ENCODE measurements at regions not wholly inside any gene's neighbourhood (a gene's known extent, or its start where the extent isn't known, plus 50 kb on each side); places are given as distances from the start of the nearest gene placed in this dataset.

DNA sequence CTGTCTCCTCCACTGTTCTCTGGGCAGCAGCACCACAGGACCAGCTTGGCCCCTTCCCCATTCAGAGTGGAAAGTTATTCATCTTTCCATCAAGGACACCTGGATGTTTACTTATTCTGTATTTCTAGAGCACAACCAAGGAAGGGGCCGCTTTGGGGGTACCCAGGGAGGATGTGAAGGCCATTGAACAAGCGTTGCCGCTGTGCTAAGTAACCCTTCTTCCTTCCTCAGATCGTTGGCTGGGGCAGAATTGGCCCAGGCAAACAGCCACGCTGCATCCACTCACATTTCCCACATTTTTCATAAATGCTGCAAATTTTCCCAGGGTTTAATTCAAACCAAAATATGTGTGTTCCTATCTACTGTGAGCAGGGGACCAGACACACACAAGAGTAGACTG lies 76.2 kb upstream of the NPAS2 start:
- ChIA-PET POLR2A (no interaction called here), CTCF (no interaction called here)
- Histone ChIP-seq H3K4me1 (ENCODE audit: control insufficient read depth, insufficient read depth, low read length) (no peaks in the 10 kb centered on the region), H3K36me3 (ENCODE audit: control insufficient read depth in 2 of 2, insufficient read depth in 1 of 2, low read length in 2 of 2) (no peaks in the 10 kb centered on the region), H3K9me3 (ENCODE audit: control insufficient read depth, insufficient read depth, low read depth, low read length) (no peaks in the 10 kb centered on the region), H3K4me3 (ENCODE audit: low read depth, low read length) (no peak overlapping the region), H3K27ac (ENCODE audit: extremely low read depth, low read depth, low read length) (no peak overlapping the region)
- TF ChIP-seq ZNF174 (tag by site-specific recombination; IDR thresholded peaks at IDR 0.05) (no peak), OSR2 (tag by site-specific recombination; IDR thresholded peaks at IDR 0.05) (no peak), SP7 (tag by site-specific recombination; IDR thresholded peaks at IDR 0.05) (no peak), ZNF488 (tag by site-specific recombination; IDR thresholded peaks at IDR 0.05) (no peak), INSM2 (tag by site-specific recombination; IDR thresholded peaks at IDR 0.05) (no peak), ZNF202 (tag by site-specific recombination; IDR thresholded peaks at IDR 0.05; ENCODE audit: borderline replicate concordance) (no peak), ZNF416 (tag by site-specific recombination; IDR thresholded peaks at IDR 0.05) (no peak)

GRCh38 chr2:100744184-100744583 lies 75.8 kb upstream of the NPAS2 start:
- Histone ChIP-seq H3K9me3 (ENCODE audit: control insufficient read depth, insufficient read depth, low read depth, low read length) (no peaks in the 10 kb centered on the region), H3K4me3 (ENCODE audit: low read depth, low read length) (no peak overlapping the region), H3K27ac (ENCODE audit: extremely low read depth, low read depth, low read length) (no peak overlapping the region), H3K36me3 (ENCODE audit: control insufficient read depth in 2 of 2, insufficient read depth in 1 of 2, low read length in 2 of 2) (no peaks in the 10 kb centered on the region), H3K4me1 (ENCODE audit: control insufficient read depth, insufficient read depth, low read length) (no peaks in the 10 kb centered on the region)
- CTCF ChIA-PET: interaction anchor here (1.3 kb wide), 1 partner anchor 14 kb away, joined by 4 read pairs; no protein-coding TSS in a partner anchor
- POLR2A ChIA-PET: no interaction called here
- TF ChIP-seq, protein P1, sequence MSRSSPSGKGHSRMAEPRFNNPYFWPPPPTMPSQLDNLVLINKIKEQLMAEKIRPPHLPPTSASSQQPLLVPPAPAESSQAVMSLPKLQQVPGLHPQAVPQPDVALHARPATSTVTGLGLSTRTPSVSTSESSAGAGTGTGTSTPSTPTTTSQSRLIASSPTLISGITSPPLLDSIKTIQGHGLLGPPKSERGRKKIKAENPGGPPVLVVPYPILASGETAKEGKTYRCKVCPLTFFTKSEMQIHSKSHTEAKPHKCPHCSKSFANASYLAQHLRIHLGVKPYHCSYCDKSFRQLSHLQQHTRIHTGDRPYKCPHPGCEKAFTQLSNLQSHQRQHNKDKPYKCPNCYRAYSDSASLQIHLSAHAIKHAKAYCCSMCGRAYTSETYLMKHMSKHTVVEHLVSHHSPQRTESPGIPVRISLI (tag by site-specific recombination; IDR thresholded peaks at IDR 0.05): no peak
- TF ChIP-seq ZBTB21 (tag by site-specific recombination; IDR thresholded peaks at IDR 0.05) (no peak), ZFP69B (tag by site-specific recombination; IDR thresholded peaks at IDR 0.05) (no peak), ZBTB26 (tag by site-specific recombination; optimal IDR thresholded peaks at IDR 0.05) (no peak), ZNF791 (tag by site-specific recombination; IDR thresholded peaks at IDR 0.05) (no peak), ZNF560 (tag by site-specific recombination; IDR thresholded peaks at IDR 0.05; ENCODE audit: borderline replicate concordance) (no peak), ZNF837 (tag by site-specific recombination; IDR thresholded peaks at IDR 0.05) (no peak), ZNF692 (tag by site-specific recombination; IDR thresholded peaks at IDR 0.05) (no peak), ZNF660 (tag by site-specific recombination; IDR thresholded peaks at IDR 0.05) (no peak), FEZF1 (tag by site-specific recombination; IDR thresholded peaks at IDR 0.05) (no peak), ZBTB20 (tag by site-specific recombination; IDR thresholded peaks at IDR 0.05) (no peak), ZNF274 (IDR thresholded peaks at IDR 0.05; ENCODE audit: low read length) (no peak), ZNF274 (tag by site-specific recombination; IDR thresholded peaks at IDR 0.05; ENCODE audit: borderline replicate concordance) (no peak), ZNF354C (tag by site-specific recombination; IDR thresholded peaks at IDR 0.05; ENCODE audit: borderline replicate concordance, low read depth) (no peak), SETDB1 (IDR thresholded peaks at IDR 0.05; ENCODE audit: insufficient read length, low read length) (no peak), ZBTB8A (tag by site-specific recombination; IDR thresholded peaks at IDR 0.05) (no peak), MZF1 (tag by site-specific recombination; IDR thresholded peaks at IDR 0.05; ENCODE audit: borderline replicate concordance) (no peak), ZNF510 (tag by site-specific recombination; IDR thresholded peaks at IDR 0.05; ENCODE audit: insufficient replicate concordance) (no peak)

Measured in HEK293 (cell line).